Thyroid gland (tissue), 4 donors: ENCODE measurements at regions not wholly inside any gene's neighbourhood (a gene's known extent, or its start where the extent isn't known, plus 50 kb on each side); places are given as distances from the start of the nearest gene placed in this dataset.

ENCODE experiments used
- DNase-seq, 2 donors: peaks; one replicate each; pipeline ENCODE4 v3.0.0-alpha.2; 2019
- H3K27ac ChIP-seq, 3 donors: fragments of 200-600 bp; sonication (generic); 1 replicate in 2 of 3; 2 replicates in 1 of 3; pipeline ENCODE4 v1.5.1; 2016 to 2019; ENCODE audit warnings: mild to moderate bottlenecking in 1 of 3, moderate library complexity in 1 of 3
- H3K27me3 ChIP-seq: fragments of 200-600 bp; sonication (generic); one replicate; pipeline ENCODE4 v1.5.1; 2019
- H3K36me3 ChIP-seq, 2 donors: fragments of 200-600 bp; sonication (generic); one replicate each; pipeline ENCODE4 v1.5.1; 2016 to 2019
- H3K4me1 ChIP-seq, 2 donors: fragments of 200-600 bp; sonication (generic); one replicate each; pipeline ENCODE4 v1.5.1; 2017 to 2019
- H3K4me3 ChIP-seq, 3 donors: fragments of 200-600 bp; sonication (generic); replicated peaks in 1 of 3; 1 replicate in 2 of 3; 2 replicates in 1 of 3; pipeline ENCODE4 v1.5.1; 2016; ENCODE audit warnings: mild to moderate bottlenecking in 1 of 3
- H3K9me3 ChIP-seq: fragments of 200-600 bp; sonication (generic); one replicate; pipeline ENCODE4 v1.5.1; 2017
- POLR2A ChIP-seq, 2 donors: fragments of 450-650 bp; IDR thresholded peaks; one replicate each; pipeline ENCODE4 v1.6.1; 2017; ENCODE audit warnings: antibody characterized with exemption in 2 of 2, mild to moderate bottlenecking in 2 of 2, moderate library complexity in 1 of 2
- WGBS, 2 donors: methylation state at CpG; one replicate each; pipeline ENCODE4 v1.1.5; 2017; 5-methylcytosine and 5-hydroxymethylcytosine counted together
- intact Hi-C: fragments of 100-400 bp; cut with DNase I; formaldehyde crosslinking; loops from one replicate; pipeline ENCODE4 v1.15.1; 2023
- TF ChIP-seq, protein P1 (sequence below), 6 experiments: fragments of 200-600 bp in 3 of 6; fragments of 450-650 bp in 3 of 6; sonication (generic) in 3 of 6; IDR thresholded peaks; one replicate each; pipeline ENCODE4 v1.5.1; 2016 to 2019; ENCODE audit warnings: antibody characterized with exemption in 6 of 6, mild to moderate bottlenecking in 2 of 6, inconsistent platforms in 1 of 6, moderate library complexity in 1 of 6

DNA sequence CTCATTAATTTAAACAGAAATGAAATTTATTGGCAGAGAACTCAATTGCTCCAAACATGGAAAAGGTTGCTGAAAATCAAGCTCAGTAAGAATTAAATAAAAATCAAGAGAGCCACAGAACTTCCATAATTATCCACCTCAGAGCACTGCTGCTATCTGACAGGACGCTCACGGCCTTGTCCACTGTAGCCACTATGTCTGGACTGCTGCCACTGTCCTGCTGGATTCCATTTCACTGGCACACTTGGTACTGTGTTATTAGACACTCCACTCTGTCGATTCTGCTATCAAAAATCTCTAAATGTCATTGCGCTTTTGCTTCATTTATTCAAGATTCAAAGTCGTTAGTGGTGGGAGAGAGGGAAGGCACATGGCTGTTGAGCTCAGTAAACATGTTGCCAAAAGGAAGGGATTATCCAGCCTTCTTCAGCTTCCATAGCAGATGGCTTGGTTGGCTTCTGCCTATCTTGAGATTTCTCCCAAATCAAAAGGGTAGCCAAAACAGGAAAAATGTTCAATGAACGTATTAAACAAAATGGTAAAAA, 815.0 kb downstream of the CDH18 start:
- DNase-seq, result no peak
- no peak for TF ChIP-seq POLR2A (IDR thresholded peaks at IDR 0.05)
- TF ChIP-seq, protein P1, sequence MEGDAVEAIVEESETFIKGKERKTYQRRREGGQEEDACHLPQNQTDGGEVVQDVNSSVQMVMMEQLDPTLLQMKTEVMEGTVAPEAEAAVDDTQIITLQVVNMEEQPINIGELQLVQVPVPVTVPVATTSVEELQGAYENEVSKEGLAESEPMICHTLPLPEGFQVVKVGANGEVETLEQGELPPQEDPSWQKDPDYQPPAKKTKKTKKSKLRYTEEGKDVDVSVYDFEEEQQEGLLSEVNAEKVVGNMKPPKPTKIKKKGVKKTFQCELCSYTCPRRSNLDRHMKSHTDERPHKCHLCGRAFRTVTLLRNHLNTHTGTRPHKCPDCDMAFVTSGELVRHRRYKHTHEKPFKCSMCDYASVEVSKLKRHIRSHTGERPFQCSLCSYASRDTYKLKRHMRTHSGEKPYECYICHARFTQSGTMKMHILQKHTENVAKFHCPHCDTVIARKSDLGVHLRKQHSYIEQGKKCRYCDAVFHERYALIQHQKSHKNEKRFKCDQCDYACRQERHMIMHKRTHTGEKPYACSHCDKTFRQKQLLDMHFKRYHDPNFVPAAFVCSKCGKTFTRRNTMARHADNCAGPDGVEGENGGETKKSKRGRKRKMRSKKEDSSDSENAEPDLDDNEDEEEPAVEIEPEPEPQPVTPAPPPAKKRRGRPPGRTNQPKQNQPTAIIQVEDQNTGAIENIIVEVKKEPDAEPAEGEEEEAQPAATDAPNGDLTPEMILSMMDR (IDR thresholded peaks at IDR 0.05), result no peak
- 84 to 85% methylated on average over 6 of the region's 6 CpGs for WGBS, 2 donors
- H3K36me3 ChIP-seq, result no peaks in the 10 kb centered on the region
- H3K9me3 ChIP-seq, result no peaks in the 10 kb centered on the region
- intact Hi-C loops, result no loop called here
- no peaks in the 10 kb centered on the region for H3K4me1 ChIP-seq
- no peak overlapping the region for H3K4me3 ChIP-seq
- H3K27me3 ChIP-seq, result no peaks in the 10 kb centered on the region
- no peak overlapping the region for H3K27ac ChIP-seq

GRCh38 chr5:19175776-19176570, 812.0 kb downstream of the CDH18 start:
- H3K4me3 ChIP-seq, result no peak overlapping the region
- TF ChIP-seq, protein P1 (IDR thresholded peaks at IDR 0.05), result no peak
- no peak for TF ChIP-seq POLR2A (IDR thresholded peaks at IDR 0.05)
- H3K36me3 ChIP-seq, result no peaks in the 10 kb centered on the region
- H3K27me3 ChIP-seq, result no peaks in the 10 kb centered on the region
- 45 to 66% methylated on average over 3 of the region's 3 CpGs for WGBS, 2 donors
- DNase-seq, result no peak
- no peak overlapping the region for H3K27ac ChIP-seq
- no peaks in the 10 kb centered on the region for H3K4me1 ChIP-seq
- intact Hi-C loops, result no loop called here
- no peaks in the 10 kb centered on the region for H3K9me3 ChIP-seq

DNA sequence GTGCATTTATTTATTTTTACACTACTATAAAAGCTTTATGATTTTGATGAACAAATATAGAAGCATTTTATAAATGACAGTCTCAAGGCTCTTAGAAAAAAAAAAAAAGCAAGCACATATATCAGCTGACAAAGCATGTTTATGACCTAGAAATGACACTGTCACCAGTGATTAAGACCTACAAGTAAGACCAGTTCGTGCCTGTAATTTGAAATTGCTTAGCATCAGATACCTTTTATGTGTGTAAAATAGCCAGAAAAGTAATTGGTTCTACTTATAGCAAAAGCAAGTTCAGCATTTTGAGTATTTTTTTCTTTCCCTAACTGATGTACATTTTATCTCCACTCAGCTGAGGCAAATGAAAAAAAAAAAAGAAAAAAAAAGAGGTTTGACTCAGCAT, 808.4 kb downstream of the CDH18 start:
- Histone ChIP-seq H3K27ac (no peak overlapping the region), H3K4me1 (no peaks in the 10 kb centered on the region), H3K27me3 (no peaks in the 10 kb centered on the region), H3K9me3 (no peaks in the 10 kb centered on the region), H3K36me3 (no peaks in the 10 kb centered on the region), H3K4me3 (no peak overlapping the region)
- intact Hi-C loops, result no loop called here
- no peak for TF ChIP-seq POLR2A (IDR thresholded peaks at IDR 0.05)
- TF ChIP-seq, protein P1 (IDR thresholded peaks at IDR 0.05), result no peak
- WGBS, 2 donors, result 46 to 61% methylated on average over 1 of the region's 1 CpG
- no peak for DNase-seq

- no peaks in the 10 kb centered on the region for H3K9me3 ChIP-seq
- H3K4me3 ChIP-seq, result no peak overlapping the region
- DNase-seq, result no peak
- no peaks in the 10 kb centered on the region for H3K27me3 ChIP-seq
- TF ChIP-seq, protein P1 (IDR thresholded peaks at IDR 0.05), result no peak
- TF ChIP-seq POLR2A (IDR thresholded peaks at IDR 0.05), result no peak
- H3K4me1 ChIP-seq, result no peaks in the 10 kb centered on the region
- no peak overlapping the region for H3K27ac ChIP-seq
- H3K36me3 ChIP-seq, result no peaks in the 10 kb centered on the region
- WGBS, 2 donors, result 75 to 76% methylated on average over 2 of the region's 2 CpGs
- intact Hi-C loops, result no loop called here
Observed at GRCh38 chr5:19189176-19189575, 798.8 kb downstream of the CDH18 start.

GRCh38 chr5:19193631-19194030, 794.4 kb downstream of the CDH18 start:
- H3K36me3 ChIP-seq, result no peaks in the 10 kb centered on the region
- no peak for DNase-seq
- H3K9me3 ChIP-seq, result no peaks in the 10 kb centered on the region
- H3K27me3 ChIP-seq, result no peaks in the 10 kb centered on the region
- no peak overlapping the region for H3K4me3 ChIP-seq
- TF ChIP-seq POLR2A (IDR thresholded peaks at IDR 0.05), result no peak
- TF ChIP-seq, protein P1 (IDR thresholded peaks at IDR 0.05), result no peak
- no peaks in the 10 kb centered on the region for H3K4me1 ChIP-seq
- 91 to 94% methylated on average over 2 of the region's 2 CpGs for WGBS, 2 donors
- intact Hi-C loops, result no loop called here
- no peak overlapping the region for H3K27ac ChIP-seq
